ENCODE measurements at regions not wholly inside any gene's neighbourhood (a gene's known extent, or its start where the extent isn't known, plus 50 kb on each side); places are given as distances from the start of the nearest gene placed in this dataset.

DNA sequence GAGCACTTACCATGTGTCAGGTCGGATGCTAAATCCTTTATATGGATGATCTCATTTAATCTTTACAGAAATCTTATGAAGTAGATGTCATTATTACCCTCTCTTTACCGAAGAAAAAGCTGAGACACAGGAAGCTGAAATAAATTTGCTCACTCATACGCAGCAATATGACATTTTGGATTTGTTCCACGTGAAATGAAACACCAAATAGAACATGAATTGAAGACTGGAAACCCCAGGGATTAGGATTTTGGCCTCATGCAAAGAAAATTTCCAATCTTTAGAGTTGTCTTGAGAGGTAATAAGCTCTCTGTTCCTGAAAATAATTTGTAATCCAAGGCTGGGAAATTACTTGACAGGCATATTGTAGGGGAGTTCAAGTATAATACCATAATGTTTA lies 354.4 kb upstream of the CLNK start:
- ATAC-seq (no peak), DNase-seq (no peak)
- intact Hi-C loops (cut with DNase I, micrococcal nuclease): no loop called here
- no peaks in the 10 kb centered on the region for H3K9me3 ChIP-seq
- no peaks in the 10 kb centered on the region for H3K4me1 ChIP-seq (ENCODE audit: low read depth)
- no peaks in the 10 kb centered on the region for H3K36me3 ChIP-seq (ENCODE audit: low read depth)
- TF ChIP-seq, protein P1, sequence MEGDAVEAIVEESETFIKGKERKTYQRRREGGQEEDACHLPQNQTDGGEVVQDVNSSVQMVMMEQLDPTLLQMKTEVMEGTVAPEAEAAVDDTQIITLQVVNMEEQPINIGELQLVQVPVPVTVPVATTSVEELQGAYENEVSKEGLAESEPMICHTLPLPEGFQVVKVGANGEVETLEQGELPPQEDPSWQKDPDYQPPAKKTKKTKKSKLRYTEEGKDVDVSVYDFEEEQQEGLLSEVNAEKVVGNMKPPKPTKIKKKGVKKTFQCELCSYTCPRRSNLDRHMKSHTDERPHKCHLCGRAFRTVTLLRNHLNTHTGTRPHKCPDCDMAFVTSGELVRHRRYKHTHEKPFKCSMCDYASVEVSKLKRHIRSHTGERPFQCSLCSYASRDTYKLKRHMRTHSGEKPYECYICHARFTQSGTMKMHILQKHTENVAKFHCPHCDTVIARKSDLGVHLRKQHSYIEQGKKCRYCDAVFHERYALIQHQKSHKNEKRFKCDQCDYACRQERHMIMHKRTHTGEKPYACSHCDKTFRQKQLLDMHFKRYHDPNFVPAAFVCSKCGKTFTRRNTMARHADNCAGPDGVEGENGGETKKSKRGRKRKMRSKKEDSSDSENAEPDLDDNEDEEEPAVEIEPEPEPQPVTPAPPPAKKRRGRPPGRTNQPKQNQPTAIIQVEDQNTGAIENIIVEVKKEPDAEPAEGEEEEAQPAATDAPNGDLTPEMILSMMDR (IDR thresholded peaks at IDR 0.05): no peak
- no peak overlapping the region for H3K4me3 ChIP-seq

DNA sequence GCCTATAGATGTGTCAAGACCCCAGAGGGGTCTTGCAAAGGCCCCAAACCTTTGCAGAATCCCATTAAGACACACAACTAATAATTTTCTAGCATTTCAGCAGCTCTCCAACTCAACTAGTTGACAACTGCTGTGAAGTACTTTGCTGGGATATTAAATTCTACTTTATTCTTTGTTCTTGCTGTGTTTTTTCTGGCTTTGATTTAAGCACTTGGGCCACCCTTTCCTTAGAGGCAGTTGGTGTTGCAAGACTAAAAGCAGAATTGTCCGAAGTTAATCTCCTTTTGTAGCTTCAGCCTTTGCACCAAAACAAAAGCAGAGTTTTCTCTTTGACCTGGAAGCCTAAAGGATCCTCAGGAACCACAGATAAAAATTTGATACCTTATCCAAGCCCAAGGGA lies 353.1 kb upstream of the CLNK start:
- no peak overlapping the region for H3K4me3 ChIP-seq
- no peaks in the 10 kb centered on the region for H3K4me1 ChIP-seq (ENCODE audit: low read depth)
- DNase-seq: no peak
- no peaks in the 10 kb centered on the region for H3K9me3 ChIP-seq
- ATAC-seq: no peak
- TF ChIP-seq, protein P1 (IDR thresholded peaks at IDR 0.05): no peak
- no peaks in the 10 kb centered on the region for H3K36me3 ChIP-seq (ENCODE audit: low read depth)
- intact Hi-C loops (cut with DNase I, micrococcal nuclease): no loop called here

DNA sequence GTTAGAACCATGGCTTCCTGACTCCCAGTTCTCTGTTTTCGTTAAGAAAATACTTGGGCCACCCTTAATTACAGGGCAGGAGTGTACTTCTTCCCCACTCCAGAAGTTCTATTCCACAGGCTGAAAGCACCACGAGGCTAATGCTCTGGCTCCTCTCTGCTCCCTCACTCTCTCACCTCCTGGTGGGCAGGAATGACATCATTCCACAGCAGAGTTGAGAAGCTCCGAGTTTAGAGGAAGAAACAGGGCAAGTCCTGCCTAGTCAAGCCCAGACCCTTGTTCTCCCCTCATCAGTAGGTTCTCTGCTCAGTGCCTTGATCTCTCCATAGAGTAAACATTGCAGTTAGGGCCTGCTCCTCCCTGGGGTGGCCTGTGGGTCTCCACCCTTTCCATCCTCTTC lies 343.8 kb upstream of the CLNK start:
- TF ChIP-seq, protein P1 (IDR thresholded peaks at IDR 0.05): no peak
- Histone ChIP-seq H3K36me3 (ENCODE audit: low read depth) (no peaks in the 10 kb centered on the region), H3K4me3 (no peak overlapping the region), H3K9me3 (no peaks in the 10 kb centered on the region), H3K4me1 (ENCODE audit: low read depth) (no peaks in the 10 kb centered on the region)
- intact Hi-C loops (cut with DNase I, micrococcal nuclease): no loop called here
- no peak for ATAC-seq
- DNase-seq: no peak

DNA sequence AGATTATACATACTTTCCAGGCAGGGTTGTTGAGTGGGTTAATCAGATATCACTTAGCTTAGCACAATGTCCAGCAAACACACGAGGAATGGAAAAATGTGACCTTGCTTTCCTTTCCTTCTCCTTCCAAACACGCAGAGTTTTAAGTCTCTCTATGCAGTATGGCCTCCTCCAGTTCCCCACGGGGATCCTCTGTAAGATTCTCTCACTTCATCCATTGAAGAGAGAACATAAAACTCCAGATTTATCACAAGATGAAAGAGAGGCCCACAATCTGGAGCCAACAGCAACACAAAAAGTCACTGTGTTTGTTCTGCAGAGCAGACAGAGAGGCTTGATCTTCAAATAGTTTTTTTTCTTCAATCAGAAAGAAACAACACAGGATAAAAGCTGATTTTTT lies 336.8 kb upstream of the CLNK start:
- DNase-seq (no peak), ATAC-seq (no peak)
- no peaks in the 10 kb centered on the region for H3K4me1 ChIP-seq (ENCODE audit: low read depth)
- H3K4me3 ChIP-seq: no peak overlapping the region
- no peaks in the 10 kb centered on the region for H3K36me3 ChIP-seq (ENCODE audit: low read depth)
- intact Hi-C loops (cut with DNase I, micrococcal nuclease): no loop called here
- TF ChIP-seq, protein P1 (IDR thresholded peaks at IDR 0.05): no peak
- H3K9me3 ChIP-seq: no peaks in the 10 kb centered on the region

DNA sequence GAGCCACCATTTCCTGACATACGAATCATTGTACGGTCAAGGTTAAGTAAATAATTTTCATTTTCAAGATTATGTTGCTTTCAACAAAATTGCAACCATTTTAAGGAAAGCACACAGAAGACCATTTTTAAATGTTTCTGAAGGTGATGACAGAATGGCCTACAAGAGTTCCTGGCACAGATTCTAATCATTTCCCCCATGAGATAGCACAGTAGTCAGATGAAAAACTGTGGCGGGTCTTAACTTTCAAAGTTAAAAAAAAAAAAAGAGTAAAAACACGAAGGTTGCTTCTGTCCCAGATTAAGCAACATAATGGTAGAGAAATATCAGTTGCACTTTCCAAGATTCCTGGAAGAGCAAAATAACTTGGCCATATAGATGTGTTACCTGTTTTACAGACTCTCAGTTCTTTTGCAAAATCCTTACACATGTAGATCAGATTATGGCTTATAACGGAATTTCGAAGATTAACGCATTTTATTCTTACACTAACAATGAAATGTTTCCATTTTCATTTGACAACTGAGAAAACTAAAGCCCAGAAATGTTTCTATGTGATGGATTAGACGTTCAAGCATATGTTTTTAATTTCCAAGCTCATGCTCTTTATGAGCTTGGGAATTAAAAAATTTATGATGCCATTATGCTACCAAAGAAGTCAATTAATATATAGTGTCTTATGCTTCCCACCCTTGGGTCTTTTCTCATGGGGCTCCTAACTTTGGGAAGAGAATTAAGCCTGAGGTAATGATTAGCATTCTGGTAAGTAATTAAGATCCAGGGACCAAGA lies 335.1 kb upstream of the CLNK start:
- Histone ChIP-seq H3K9me3 (no peaks in the 10 kb centered on the region), H3K36me3 (ENCODE audit: low read depth) (no peaks in the 10 kb centered on the region), H3K4me3 (no peak overlapping the region), H3K4me1 (ENCODE audit: low read depth) (no peaks in the 10 kb centered on the region)
- intact Hi-C loops (cut with DNase I, micrococcal nuclease): no loop called here
- ATAC-seq: no peak
- TF ChIP-seq, protein P1 (IDR thresholded peaks at IDR 0.05): no peak
- DNase-seq: no peak

All from mucosa of descending colon (tissue), 3 donors.